Prostate gland (tissue), 2 donors: ENCODE measurements at regions not wholly inside any gene's neighbourhood (a gene's known extent, or its start where the extent isn't known, plus 50 kb on each side); places are given as distances from the start of the nearest gene placed in this dataset.

Experiments used
- DNase-seq: peaks from one replicate; pipeline ENCODE4 v3.0.0-alpha.2; 2019; ENCODE audit warnings: low spot score
- H3K27ac ChIP-seq, 2 donors: fragments of 200-600 bp; sonication (generic); 2 replicates each; pipeline ENCODE4 v1.5.1; 2017 to 2019
- H3K27me3 ChIP-seq: fragments of 200-600 bp; sonication (generic); replicated peaks from 2 replicates; pipeline ENCODE4 v1.5.1; 2019; ENCODE audit not compliant: insufficient read depth
- H3K36me3 ChIP-seq, 2 donors: fragments of 200-600 bp; sonication (generic); 1 replicate in 1 of 2; 2 replicates in 1 of 2; pipeline versions ENCODE4 v1.5.1 to v1.8.1; 2017 to 2019
- H3K4me1 ChIP-seq: fragments of 200-600 bp; sonication (generic); replicated peaks from 2 replicates; pipeline ENCODE4 v1.5.1; 2019
- H3K4me3 ChIP-seq, 2 donors: fragments of 200-600 bp; sonication (generic); 2 replicates each; pipeline ENCODE4 v1.5.1; 2017 to 2019
- H3K9me3 ChIP-seq: fragments of 200-600 bp; sonication (generic); 2 replicates; pipeline ENCODE4 v1.5.1; 2017
- CTCF ChIP-seq, 4 experiments: fragments of 200-600 bp in 2 of 4; fragments of 450-650 bp in 2 of 4; sonication (generic) in 2 of 4; IDR thresholded peaks; 1 replicate in 3 of 4; 2 replicates in 1 of 4; pipeline ENCODE4 v1.5.1; 2016 to 2019; ENCODE audit warnings: antibody characterized with exemption in 4 of 4, mild to moderate bottlenecking in 2 of 4, moderate library complexity in 2 of 4
- POLR2A ChIP-seq: fragments of 450-650 bp; IDR thresholded peaks from one replicate; pipeline ENCODE4 v1.6.1; 2016; ENCODE audit warnings: antibody characterized with exemption, mild to moderate bottlenecking
- POLR2AphosphoS5 ChIP-seq: sonication (generic); formaldehyde crosslinking; IDR thresholded peaks from one replicate; pipeline ENCODE4 v1.6.1; 2017; ENCODE audit warnings: antibody characterized with exemption
- WGBS: methylation state at CpG from one replicate; pipeline ENCODE4 v1.1.5; 2018; 5-methylcytosine and 5-hydroxymethylcytosine counted together
- intact Hi-C: fragments of 100-400 bp; cut with DNase I; formaldehyde crosslinking; loops from one replicate; pipeline ENCODE4 v1.14.2; 2022

- H3K4me1 ChIP-seq: no peaks in the 10 kb centered on the region
- TF ChIP-seq CTCF (IDR thresholded peaks at IDR 0.05): no peak
- H3K36me3 ChIP-seq: no peaks in the 10 kb centered on the region
- H3K27me3 ChIP-seq: no peaks in the 10 kb centered on the region
- H3K9me3 ChIP-seq: no peaks in the 10 kb centered on the region
- intact Hi-C loops: no loop called here
- 74% methylated on average over 13 of the region's 13 CpGs for WGBS
- no peak overlapping the region for H3K4me3 ChIP-seq
- H3K27ac ChIP-seq: no peak overlapping the region
- DNase-seq: no peak
These were observed 266.1 kb downstream of the SMARCA2 start for GRCh38 chr9:2281031-2281802.

- no peaks in the 10 kb centered on the region for H3K9me3 ChIP-seq
- no peak overlapping the region for H3K4me3 ChIP-seq
- no peaks in the 10 kb centered on the region for H3K27me3 ChIP-seq
- H3K4me1 ChIP-seq: no peaks in the 10 kb centered on the region
- WGBS: 84% methylated on average over 2 of the region's 2 CpGs
- no peak overlapping the region for H3K27ac ChIP-seq
- no peaks in the 10 kb centered on the region for H3K36me3 ChIP-seq
- no peak for DNase-seq
- no peak for TF ChIP-seq POLR2A
- no peak for TF ChIP-seq CTCF (IDR thresholded peaks at IDR 0.05)
- TF ChIP-seq POLR2AphosphoS5: no peak
- intact Hi-C loops: no loop called here
These were observed 266.6 kb downstream of the SMARCA2 start for GRCh38 chr9:2281803-2282185.

- intact Hi-C loops: no loop called here
- Histone ChIP-seq H3K4me1 (no peaks in the 10 kb centered on the region), H3K4me3 (no peak overlapping the region), H3K27me3 (no peaks in the 10 kb centered on the region), H3K27ac (no peak overlapping the region), H3K9me3 (no peaks in the 10 kb centered on the region), H3K36me3 (no peaks in the 10 kb centered on the region)
- TF ChIP-seq POLR2AphosphoS5 (no peak), POLR2A (no peak), CTCF (IDR thresholded peaks at IDR 0.05) (no peak)
- WGBS: 73% methylated on average over 1 of the region's 1 CpG
- no peak for DNase-seq
These were observed 269.6 kb downstream of the SMARCA2 start for GRCh38 chr9:2284770-2285169.

- no peaks in the 10 kb centered on the region for H3K36me3 ChIP-seq
- no peaks in the 10 kb centered on the region for H3K9me3 ChIP-seq
- H3K27me3 ChIP-seq: no peaks in the 10 kb centered on the region
- 74% methylated on average over 10 of the region's 10 CpGs for WGBS
- no peak overlapping the region for H3K4me3 ChIP-seq
- H3K4me1 ChIP-seq: no peaks in the 10 kb centered on the region
- no peak overlapping the region for H3K27ac ChIP-seq
- intact Hi-C loops: no loop called here
- TF ChIP-seq CTCF (IDR thresholded peaks at IDR 0.05): no peak
- TF ChIP-seq POLR2A: no peak
- TF ChIP-seq POLR2AphosphoS5: no peak
- no peak for DNase-seq
These were observed 270.5 kb downstream of the SMARCA2 start for GRCh38 chr9:2285416-2286332.
